ENCODE measurements at regions not wholly inside any gene's neighbourhood (a gene's known extent, or its start where the extent isn't known, plus 50 kb on each side); places are given as distances from the start of the nearest gene placed in this dataset.

DNA sequence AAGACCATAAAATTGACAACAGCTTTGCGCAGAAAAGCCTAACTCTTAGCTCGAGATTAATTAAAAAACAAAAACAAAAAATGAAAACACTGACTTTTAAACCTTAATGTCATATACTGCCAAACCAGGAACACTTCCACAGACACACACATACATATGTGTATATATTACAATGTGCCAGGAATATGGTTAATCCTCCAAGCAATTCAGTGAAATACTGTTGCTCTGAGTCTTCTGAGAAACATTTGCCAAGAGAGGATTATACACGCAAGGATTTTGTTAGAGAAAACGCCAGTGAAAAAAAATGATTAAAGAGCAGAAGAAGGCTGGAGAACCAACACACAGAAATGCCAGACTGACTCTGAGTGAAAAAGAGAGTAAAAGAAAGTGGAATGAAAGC lies 116.7 kb upstream of the CHRM3 start:
- intact Hi-C loops (cut with DNase I) = no loop called here
- Histone ChIP-seq H3K4me3 (no peak overlapping the region), H3K9me3 (peaks cover 0 to 13% of the 10 kb centered on the region in 2 donors), H3K4me1 (no peaks in the 10 kb centered on the region), H3K27ac (no peak overlapping the region), H3K36me3 (no peaks in the 10 kb centered on the region), H3K27me3 (no peaks in the 10 kb centered on the region)
- ATAC-seq = no peak
- no peak for DNase-seq
- TF ChIP-seq, protein P1, sequence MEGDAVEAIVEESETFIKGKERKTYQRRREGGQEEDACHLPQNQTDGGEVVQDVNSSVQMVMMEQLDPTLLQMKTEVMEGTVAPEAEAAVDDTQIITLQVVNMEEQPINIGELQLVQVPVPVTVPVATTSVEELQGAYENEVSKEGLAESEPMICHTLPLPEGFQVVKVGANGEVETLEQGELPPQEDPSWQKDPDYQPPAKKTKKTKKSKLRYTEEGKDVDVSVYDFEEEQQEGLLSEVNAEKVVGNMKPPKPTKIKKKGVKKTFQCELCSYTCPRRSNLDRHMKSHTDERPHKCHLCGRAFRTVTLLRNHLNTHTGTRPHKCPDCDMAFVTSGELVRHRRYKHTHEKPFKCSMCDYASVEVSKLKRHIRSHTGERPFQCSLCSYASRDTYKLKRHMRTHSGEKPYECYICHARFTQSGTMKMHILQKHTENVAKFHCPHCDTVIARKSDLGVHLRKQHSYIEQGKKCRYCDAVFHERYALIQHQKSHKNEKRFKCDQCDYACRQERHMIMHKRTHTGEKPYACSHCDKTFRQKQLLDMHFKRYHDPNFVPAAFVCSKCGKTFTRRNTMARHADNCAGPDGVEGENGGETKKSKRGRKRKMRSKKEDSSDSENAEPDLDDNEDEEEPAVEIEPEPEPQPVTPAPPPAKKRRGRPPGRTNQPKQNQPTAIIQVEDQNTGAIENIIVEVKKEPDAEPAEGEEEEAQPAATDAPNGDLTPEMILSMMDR (IDR thresholded peaks at IDR 0.05) = no peak

GRCh38 chr1:239268941-239269340 lies 117.4 kb upstream of the CHRM3 start:
- ATAC-seq (no peak), DNase-seq (no peak)
- Histone ChIP-seq H3K9me3 (peaks cover 0 to 11% of the 10 kb centered on the region in 2 donors), H3K36me3 (no peaks in the 10 kb centered on the region), H3K4me3 (no peak overlapping the region), H3K27ac (no peak overlapping the region), H3K4me1 (no peaks in the 10 kb centered on the region), H3K27me3 (no peaks in the 10 kb centered on the region)
- intact Hi-C loops (cut with DNase I) = no loop called here
- TF ChIP-seq, protein P1 (IDR thresholded peaks at IDR 0.05) = no peak

DNA sequence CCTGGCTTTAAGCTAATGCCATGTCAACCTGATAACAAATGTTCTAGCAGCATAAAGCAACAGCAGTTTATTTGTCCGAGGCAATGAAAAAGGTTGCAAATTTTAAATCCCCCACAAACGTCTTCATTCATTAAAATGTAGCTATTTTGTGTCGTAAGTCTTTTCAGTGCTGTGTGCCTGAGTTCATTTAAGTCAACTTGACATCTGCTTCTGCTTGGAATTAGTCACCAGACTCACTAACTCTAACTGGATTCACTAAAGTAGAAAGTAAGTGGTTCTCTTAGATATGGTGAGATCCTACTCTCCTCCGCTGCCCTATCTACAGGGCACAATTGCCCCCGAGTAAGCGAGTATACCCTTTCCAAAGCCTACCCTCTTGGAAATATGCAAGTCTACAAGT lies 118.4 kb upstream of the CHRM3 start:
- intact Hi-C loops (cut with DNase I) = no loop called here
- Histone ChIP-seq H3K27ac (no peak overlapping the region), H3K4me3 (no peak overlapping the region), H3K36me3 (no peaks in the 10 kb centered on the region), H3K27me3 (no peaks in the 10 kb centered on the region), H3K9me3 (peaks cover 0 to 5% of the 10 kb centered on the region in 2 donors), H3K4me1 (no peaks in the 10 kb centered on the region)
- ATAC-seq (no peak), DNase-seq (no peak)
- TF ChIP-seq, protein P1 (IDR thresholded peaks at IDR 0.05) = no peak

DNA sequence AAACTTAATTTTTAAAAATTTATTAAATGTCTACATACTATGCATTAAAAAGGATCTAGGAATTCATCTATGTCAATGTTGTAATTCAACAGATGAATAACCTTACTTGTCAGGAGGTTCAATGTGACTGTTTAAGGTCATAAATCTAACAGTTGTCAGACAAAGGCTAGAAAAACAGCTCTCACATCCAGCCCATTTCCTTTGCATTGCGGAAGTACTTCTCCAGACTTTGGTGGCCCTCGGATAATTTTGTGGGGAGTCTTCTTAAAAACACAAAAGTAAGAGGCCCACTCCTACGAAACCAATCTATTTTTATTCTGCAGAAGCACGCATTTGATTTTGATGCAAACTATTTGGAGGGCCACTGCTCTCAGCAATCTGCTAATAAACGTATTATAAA lies 122.6 kb upstream of the CHRM3 start:
- intact Hi-C loops (cut with DNase I) = no loop called here
- no peak overlapping the region for H3K4me3 ChIP-seq
- no peaks in the 10 kb centered on the region for H3K4me1 ChIP-seq
- no peak overlapping the region for H3K27ac ChIP-seq
- ATAC-seq (no peak), DNase-seq (no peak)
- no peaks in the 10 kb centered on the region for H3K36me3 ChIP-seq
- no peaks in the 10 kb centered on the region for H3K9me3 ChIP-seq
- H3K27me3 ChIP-seq = no peaks in the 10 kb centered on the region
- TF ChIP-seq, protein P1 (IDR thresholded peaks at IDR 0.05) = no peak

GRCh38 chr1:239262538-239262937 lies 123.8 kb upstream of the CHRM3 start:
- H3K27me3 ChIP-seq = no peaks in the 10 kb centered on the region
- peaks cover 0 to 3% of the 10 kb centered on the region in 2 donors for H3K9me3 ChIP-seq
- H3K36me3 ChIP-seq = no peaks in the 10 kb centered on the region
- H3K27ac ChIP-seq = no peak overlapping the region
- no peak overlapping the region for H3K4me3 ChIP-seq
- TF ChIP-seq, protein P1 (IDR thresholded peaks at IDR 0.05) = no peak
- ATAC-seq (peak; percentile 56), DNase-seq (no peak)
- intact Hi-C loops (cut with DNase I) = no loop called here
- H3K4me1 ChIP-seq = no peaks in the 10 kb centered on the region
